Islet precursor cell (in vitro differentiated cells): ENCODE measurements at regions not wholly inside any gene's neighbourhood (a gene's known extent, or its start where the extent isn't known, plus 50 kb on each side); places are given as distances from the start of the nearest gene placed in this dataset.

Source experiments
- DNase-seq: peaks from one replicate; pipeline ENCODE4 v3.0.0-alpha.2; 2018

- no peak for DNase-seq
These were observed 371.7 kb upstream of the ADGRL2 start for GRCh38 chr1:81428998-81429397.

GRCh38 chr1:81424816-81425215 is 375.9 kb upstream of the ADGRL2 start:
- no peak for DNase-seq

GRCh38 chr1:81424061-81424460 is 376.7 kb upstream of the ADGRL2 start:
- DNase-seq, result peak; percentile 93

GRCh38 chr1:81420760-81421159 is 380.0 kb upstream of the ADGRL2 start:
- no peak for DNase-seq

- DNase-seq, result peak; percentile 91
These were observed 386.2 kb upstream of the ADGRL2 start for GRCh38 chr1:81414488-81415015.

GRCh38 chr1:81412954-81413353 is 387.8 kb upstream of the ADGRL2 start:
- DNase-seq, result peak; percentile 60

- no peak for DNase-seq
These were observed 389.8 kb upstream of the ADGRL2 start for GRCh38 chr1:81410941-81411340.

GRCh38 chr1:81410351-81410750 is 390.4 kb upstream of the ADGRL2 start:
- peak; percentile 88 for DNase-seq

- DNase-seq, result no peak
These were observed 390.9 kb upstream of the ADGRL2 start for GRCh38 chr1:81409780-81410274.

GRCh38 chr1:81409262-81409661 is 391.5 kb upstream of the ADGRL2 start:
- no peak for DNase-seq

GRCh38 chr1:81408419-81408818 is 392.3 kb upstream of the ADGRL2 start:
- no peak for DNase-seq

- no peak for DNase-seq
These were observed 393.5 kb upstream of the ADGRL2 start for GRCh38 chr1:81407000-81407821.

GRCh38 chr1:81406292-81406999 is 394.3 kb upstream of the ADGRL2 start:
- no peak for DNase-seq

- DNase-seq, result no peak
These were observed 402.7 kb upstream of the ADGRL2 start for GRCh38 chr1:81398041-81398440.

- no peak for DNase-seq
These were observed 408.1 kb upstream of the ADGRL2 start for GRCh38 chr1:81392526-81393226.

- no peak for DNase-seq
These were observed 409.5 kb upstream of the ADGRL2 start for GRCh38 chr1:81391125-81391828.

GRCh38 chr1:81388435-81388834 is 412.3 kb upstream of the ADGRL2 start:
- DNase-seq, result no peak

GRCh38 chr1:81387446-81387845 is 413.3 kb upstream of the ADGRL2 start:
- DNase-seq, result no peak

GRCh38 chr1:81382561-81382960 is 418.2 kb upstream of the ADGRL2 start:
- no peak for DNase-seq

- no peak for DNase-seq
These were observed 418.9 kb upstream of the ADGRL2 start for GRCh38 chr1:81381881-81382280.

- no peak for DNase-seq
These were observed 420.3 kb upstream of the ADGRL2 start for GRCh38 chr1:81380436-81380835.

GRCh38 chr1:81379430-81379829 is 421.3 kb upstream of the ADGRL2 start:
- DNase-seq, result no peak

GRCh38 chr1:81377406-81377805 is 423.3 kb upstream of the ADGRL2 start:
- no peak for DNase-seq
